ENCODE measurements at regions not wholly inside any gene's neighbourhood (a gene's known extent, or its start where the extent isn't known, plus 50 kb on each side); places are given as distances from the start of the nearest gene placed in this dataset.
A peak's percentile ranks its signal among the peaks of the same experiment; 100 is the strongest.

GRCh38 chr14:94893411-94894160, 123.7 kb upstream of the GSC start:
- no peak overlapping the region for H4K8ac ChIP-seq (ENCODE audit: low read depth, low read length)
- no peak overlapping the region for H2BK5ac ChIP-seq (ENCODE audit: low read length)
- WGBS, 2 donors (ENCODE audit: extremely low coverage in 2 of 2, insufficient read length in 2 of 2, insufficient replicate concordance in 1 of 2), result no CpG with 5 or more reads among the region's 17 CpGs
- peak; percentile 6 for DNase-seq (ENCODE audit: low spot score)
- peak overlapping the region; percentile 75 for H2BK12ac ChIP-seq (ENCODE audit: low read length)
- peaks cover 0 to 15% of the 10 kb centered on the region in 2 donors for H3K9me3 ChIP-seq (replicated peaks in 1 of 2; ENCODE audit: control insufficient read depth in 2 of 2, insufficient read depth in 1 of 2, low read depth in 1 of 2, low read length in 2 of 2)
- peaks cover 4% of the 10 kb centered on the region for H3K79me1 ChIP-seq (ENCODE audit: low read depth, low read length)
- H3K14ac ChIP-seq (ENCODE audit: low read length), result peak overlapping the region; percentile 47
- no peak overlapping the region for H4K91ac ChIP-seq (ENCODE audit: low read depth, low read length, poor library complexity)
- no peak overlapping the region for H3K9ac ChIP-seq (ENCODE audit: low read depth, low read length, poor library complexity)
- no peak overlapping the region for H3K4me2 ChIP-seq (ENCODE audit: insufficient read depth, low read length, poor library complexity, severe bottlenecking)
- H2BK120ac ChIP-seq (ENCODE audit: low read depth, low read length), result no peak overlapping the region
- H3K4me1 ChIP-seq (ENCODE audit: control insufficient read depth in 2 of 2, insufficient read depth in 1 of 2, low read depth in 1 of 2, low read length in 2 of 2), result peaks cover 0 to 15% of the 10 kb centered on the region in 2 donors
- no peaks in the 10 kb centered on the region for H3K36me3 ChIP-seq (replicated peaks in 1 of 2; ENCODE audit: control insufficient read depth in 2 of 2, insufficient read depth in 2 of 2, low read length in 2 of 2)
- H3K4me3 ChIP-seq (ENCODE audit: low read length in 2 of 2), result no peak overlapping the region
- H2AK5ac ChIP-seq (ENCODE audit: low read depth, low read length), result no peak overlapping the region
- H3K18ac ChIP-seq (ENCODE audit: low read length), result peak overlapping the region; percentile 81
- H2AFZ ChIP-seq (ENCODE audit: low read length), result no peak overlapping the region
- no peak overlapping the region for H3K27ac ChIP-seq (replicated peaks; ENCODE audit: low read length)
- H3K4ac ChIP-seq (ENCODE audit: low read length), result no peak overlapping the region
- H3K27me3 ChIP-seq (ENCODE audit: control insufficient read depth in 3 of 3, insufficient read depth in 3 of 3, low read depth in 1 of 3, low read length in 3 of 3), result peaks cover 0 to 12% (median 0%) of the 10 kb centered on the region in 3 experiments
- H3K23ac ChIP-seq (ENCODE audit: low read depth, low read length, poor library complexity), result no peak overlapping the region
- H2BK15ac ChIP-seq (ENCODE audit: low read length), result no peak overlapping the region

- no peak overlapping the region for H4K91ac ChIP-seq (ENCODE audit: low read depth, low read length, poor library complexity)
- no peak overlapping the region for H3K23ac ChIP-seq (ENCODE audit: low read depth, low read length, poor library complexity)
- peak overlapping the region; percentile 85 for H3K14ac ChIP-seq (ENCODE audit: low read length)
- no peak overlapping the region for H3K18ac ChIP-seq (ENCODE audit: low read length)
- H2BK120ac ChIP-seq (ENCODE audit: low read depth, low read length), result no peak overlapping the region
- no peak overlapping the region for H3K27ac ChIP-seq (replicated peaks; ENCODE audit: low read length)
- 100% methylated on average over 1 of the region's 6 CpGs; no CpG with 5 or more reads in 1 of the 2 donors for WGBS, 2 donors (ENCODE audit: extremely low coverage in 2 of 2, insufficient read length in 2 of 2, insufficient replicate concordance in 1 of 2)
- no peak overlapping the region for H4K8ac ChIP-seq (ENCODE audit: low read depth, low read length)
- H3K4me1 ChIP-seq (ENCODE audit: control insufficient read depth in 2 of 2, insufficient read depth in 1 of 2, low read depth in 1 of 2, low read length in 2 of 2), result peaks cover 0 to 16% of the 10 kb centered on the region in 2 donors
- H3K4me2 ChIP-seq (ENCODE audit: insufficient read depth, low read length, poor library complexity, severe bottlenecking), result no peak overlapping the region
- H3K27me3 ChIP-seq (ENCODE audit: control insufficient read depth in 3 of 3, insufficient read depth in 3 of 3, low read depth in 1 of 3, low read length in 3 of 3), result peaks cover 0 to 12% (median 0%) of the 10 kb centered on the region in 3 experiments
- no peak overlapping the region for H2AK5ac ChIP-seq (ENCODE audit: low read depth, low read length)
- peaks cover 0 to 15% of the 10 kb centered on the region in 2 donors for H3K9me3 ChIP-seq (replicated peaks in 1 of 2; ENCODE audit: control insufficient read depth in 2 of 2, insufficient read depth in 1 of 2, low read depth in 1 of 2, low read length in 2 of 2)
- no peak overlapping the region for H2BK5ac ChIP-seq (ENCODE audit: low read length)
- H3K4me3 ChIP-seq (ENCODE audit: low read length in 2 of 2), result peak overlapping the region in 1 of 2 donors; percentile 73
- H3K79me1 ChIP-seq (ENCODE audit: low read depth, low read length), result peaks cover 4% of the 10 kb centered on the region
- no peak overlapping the region for H2BK15ac ChIP-seq (ENCODE audit: low read length)
- no peak for DNase-seq (ENCODE audit: low spot score)
- no peak overlapping the region for H3K9ac ChIP-seq (ENCODE audit: low read depth, low read length, poor library complexity)
- H3K4ac ChIP-seq (ENCODE audit: low read length), result no peak overlapping the region
- no peaks in the 10 kb centered on the region for H3K36me3 ChIP-seq (replicated peaks in 1 of 2; ENCODE audit: control insufficient read depth in 2 of 2, insufficient read depth in 2 of 2, low read length in 2 of 2)
- no peak overlapping the region for H2AFZ ChIP-seq (ENCODE audit: low read length)
- no peak overlapping the region for H2BK12ac ChIP-seq (ENCODE audit: low read length)
Measured at GRCh38 chr14:94890785-94891184, 120.9 kb upstream of the GSC start.

GRCh38 chr14:94889520-94890312, 119.8 kb upstream of the GSC start:
- H3K9me3 ChIP-seq (replicated peaks in 1 of 2; ENCODE audit: control insufficient read depth in 2 of 2, insufficient read depth in 1 of 2, low read depth in 1 of 2, low read length in 2 of 2), result peaks cover 0 to 11% of the 10 kb centered on the region in 2 donors
- no peak overlapping the region for H2BK120ac ChIP-seq (ENCODE audit: low read depth, low read length)
- H2BK5ac ChIP-seq (ENCODE audit: low read length), result no peak overlapping the region
- no peak overlapping the region for H2AFZ ChIP-seq (ENCODE audit: low read length)
- H2AK5ac ChIP-seq (ENCODE audit: low read depth, low read length), result no peak overlapping the region
- no peak overlapping the region for H3K27ac ChIP-seq (replicated peaks; ENCODE audit: low read length)
- no peak overlapping the region for H3K4me2 ChIP-seq (ENCODE audit: insufficient read depth, low read length, poor library complexity, severe bottlenecking)
- peaks cover 4% of the 10 kb centered on the region for H3K79me1 ChIP-seq (ENCODE audit: low read depth, low read length)
- H3K27me3 ChIP-seq (ENCODE audit: control insufficient read depth in 3 of 3, insufficient read depth in 3 of 3, low read depth in 1 of 3, low read length in 3 of 3), result peaks cover 0 to 12% (median 0%) of the 10 kb centered on the region in 3 experiments
- H3K23ac ChIP-seq (ENCODE audit: low read depth, low read length, poor library complexity), result peak overlapping the region; percentile 78
- H2BK15ac ChIP-seq (ENCODE audit: low read length), result no peak overlapping the region
- peaks cover 0 to 16% of the 10 kb centered on the region in 2 donors for H3K4me1 ChIP-seq (ENCODE audit: control insufficient read depth in 2 of 2, insufficient read depth in 1 of 2, low read depth in 1 of 2, low read length in 2 of 2)
- H3K4me3 ChIP-seq (ENCODE audit: low read length in 2 of 2), result peak overlapping the region in 1 of 2 donors; percentile 73
- peak overlapping the region; percentile 65 for H3K9ac ChIP-seq (ENCODE audit: low read depth, low read length, poor library complexity)
- H3K36me3 ChIP-seq (replicated peaks in 1 of 2; ENCODE audit: control insufficient read depth in 2 of 2, insufficient read depth in 2 of 2, low read length in 2 of 2), result no peaks in the 10 kb centered on the region
- H3K18ac ChIP-seq (ENCODE audit: low read length), result no peak overlapping the region
- peak overlapping the region; percentile 85 for H3K14ac ChIP-seq (ENCODE audit: low read length)
- no peak for DNase-seq (ENCODE audit: low spot score)
- peak overlapping the region; percentile 88 for H2BK12ac ChIP-seq (ENCODE audit: low read length)
- 100% methylated on average over 1 to 5 of the region's 6 CpGs for WGBS, 2 donors (ENCODE audit: extremely low coverage in 2 of 2, insufficient read length in 2 of 2, insufficient replicate concordance in 1 of 2)
- peak overlapping the region; percentile 8 for H3K4ac ChIP-seq (ENCODE audit: low read length)
- peak overlapping the region; percentile 28 for H4K91ac ChIP-seq (ENCODE audit: low read depth, low read length, poor library complexity)
- H4K8ac ChIP-seq (ENCODE audit: low read depth, low read length), result peak overlapping the region; percentile 66

- H3K4me2 ChIP-seq (ENCODE audit: insufficient read depth, low read length, poor library complexity, severe bottlenecking), result no peak overlapping the region
- H3K18ac ChIP-seq (ENCODE audit: low read length), result no peak overlapping the region
- no peak overlapping the region for H3K9ac ChIP-seq (ENCODE audit: low read depth, low read length, poor library complexity)
- H3K23ac ChIP-seq (ENCODE audit: low read depth, low read length, poor library complexity), result no peak overlapping the region
- peaks cover 0 to 12% (median 0%) of the 10 kb centered on the region in 3 experiments for H3K27me3 ChIP-seq (ENCODE audit: control insufficient read depth in 3 of 3, insufficient read depth in 3 of 3, low read depth in 1 of 3, low read length in 3 of 3)
- H3K14ac ChIP-seq (ENCODE audit: low read length), result peak overlapping the region; percentile 65
- H2BK12ac ChIP-seq (ENCODE audit: low read length), result peak overlapping the region; percentile 1
- H4K8ac ChIP-seq (ENCODE audit: low read depth, low read length), result no peak overlapping the region
- DNase-seq (ENCODE audit: low spot score), result no peak
- peak overlapping the region; percentile 20 for H2AK5ac ChIP-seq (ENCODE audit: low read depth, low read length)
- no CpG with 5 or more reads among the region's 12 CpGs for WGBS, 2 donors (ENCODE audit: extremely low coverage in 2 of 2, insufficient read length in 2 of 2, insufficient replicate concordance in 1 of 2)
- H3K79me1 ChIP-seq (ENCODE audit: low read depth, low read length), result peaks cover 4% of the 10 kb centered on the region
- peaks cover 0 to 11% of the 10 kb centered on the region in 2 donors for H3K9me3 ChIP-seq (replicated peaks in 1 of 2; ENCODE audit: control insufficient read depth in 2 of 2, insufficient read depth in 1 of 2, low read depth in 1 of 2, low read length in 2 of 2)
- H3K4me1 ChIP-seq (ENCODE audit: control insufficient read depth in 2 of 2, insufficient read depth in 1 of 2, low read depth in 1 of 2, low read length in 2 of 2), result peaks cover 0 to 11% of the 10 kb centered on the region in 2 donors
- H4K91ac ChIP-seq (ENCODE audit: low read depth, low read length, poor library complexity), result no peak overlapping the region
- H3K36me3 ChIP-seq (replicated peaks in 1 of 2; ENCODE audit: control insufficient read depth in 2 of 2, insufficient read depth in 2 of 2, low read length in 2 of 2), result no peaks in the 10 kb centered on the region
- no peak overlapping the region for H2BK5ac ChIP-seq (ENCODE audit: low read length)
- no peak overlapping the region for H2BK15ac ChIP-seq (ENCODE audit: low read length)
- H3K4me3 ChIP-seq (ENCODE audit: low read length in 2 of 2), result no peak overlapping the region
- H2BK120ac ChIP-seq (ENCODE audit: low read depth, low read length), result no peak overlapping the region
- H3K27ac ChIP-seq (replicated peaks; ENCODE audit: low read length), result no peak overlapping the region
- H3K4ac ChIP-seq (ENCODE audit: low read length), result no peak overlapping the region
- H2AFZ ChIP-seq (ENCODE audit: low read length), result no peak overlapping the region
Measured at GRCh38 chr14:94888121-94888520, 118.2 kb upstream of the GSC start.

Measured in neuronal stem cell (in vitro differentiated cells).